ENCODE measurements at regions not wholly inside any gene's neighbourhood (a gene's known extent, or its start where the extent isn't known, plus 50 kb on each side); places are given as distances from the start of the nearest gene placed in this dataset.

GRCh38 chr13:59493436-59493965 lies 670.2 kb downstream of the DIAPH3 start (continued):
- no peak for TF ChIP-seq ZBTB26 (tag by site-specific recombination; optimal IDR thresholded peaks at IDR 0.05)
- TF ChIP-seq AEBP2 (tag by site-specific recombination; IDR thresholded peaks at IDR 0.05; ENCODE audit: borderline replicate concordance), result no peak
- no peak for TF ChIP-seq ZNF221 (tag by site-specific recombination; IDR thresholded peaks at IDR 0.05; ENCODE audit: borderline replicate concordance)
- TF ChIP-seq ZNF704 (tag by site-specific recombination; IDR thresholded peaks at IDR 0.05), result no peak

- no peaks in the 10 kb centered on the region for H3K36me3 ChIP-seq (ENCODE audit: control insufficient read depth in 2 of 2, insufficient read depth in 1 of 2, low read length in 2 of 2)
These were observed 669.6 kb downstream of the DIAPH3 start for GRCh38 chr13:59494151-59494550.

GRCh38 chr13:59494560-59494970 lies 669.2 kb downstream of the DIAPH3 start:
- no peaks in the 10 kb centered on the region for H3K36me3 ChIP-seq (ENCODE audit: control insufficient read depth in 2 of 2, insufficient read depth in 1 of 2, low read length in 2 of 2)
- ChIA-PET CTCF (interaction anchor here (1.4 kb wide), 1 partner anchor 13 kb away, joined by 7 read pairs; no protein-coding TSS in a partner anchor), POLR2A (no interaction called here)
- no peak overlapping the region for H3K27ac ChIP-seq (ENCODE audit: extremely low read depth, low read depth, low read length)
- no peaks in the 10 kb centered on the region for H3K9me3 ChIP-seq (ENCODE audit: control insufficient read depth, insufficient read depth, low read depth, low read length)
- no peak overlapping the region for H3K4me3 ChIP-seq (ENCODE audit: low read depth, low read length)
- H3K4me1 ChIP-seq (ENCODE audit: control insufficient read depth, insufficient read depth, low read length), result no peaks in the 10 kb centered on the region
- TF ChIP-seq ZBTB20 (tag by site-specific recombination; IDR thresholded peaks at IDR 0.05), result no peak
- TF ChIP-seq ZNF791 (tag by site-specific recombination; IDR thresholded peaks at IDR 0.05), result no peak
- no peak for TF ChIP-seq ZNF324 (tag by site-specific recombination; IDR thresholded peaks at IDR 0.05)
- no peak for TF ChIP-seq ZNF274 (IDR thresholded peaks at IDR 0.05; ENCODE audit: low read length)
- no peak for TF ChIP-seq ZNF274 (tag by site-specific recombination; IDR thresholded peaks at IDR 0.05; ENCODE audit: borderline replicate concordance)
- no peak for TF ChIP-seq ZNF488 (tag by site-specific recombination; IDR thresholded peaks at IDR 0.05)
- TF ChIP-seq ZNF391 (tag by site-specific recombination; IDR thresholded peaks at IDR 0.05; ENCODE audit: borderline replicate concordance, low read depth), result no peak
- TF ChIP-seq ZBTB11 (tag by site-specific recombination; conservative IDR thresholded peaks at IDR 0.05; ENCODE audit: low read depth), result no peak
- TF ChIP-seq ZNF777 (tag by site-specific recombination; IDR thresholded peaks at IDR 0.05; ENCODE audit: borderline replicate concordance), result no peak
- no peak for TF ChIP-seq ZNF514 (tag by site-specific recombination; IDR thresholded peaks at IDR 0.05)
- TF ChIP-seq GLIS1 (tag by site-specific recombination; IDR thresholded peaks at IDR 0.05), result no peak
- TF ChIP-seq EGR2 (tag by site-specific recombination; IDR thresholded peaks at IDR 0.05; ENCODE audit: low read depth), result no peak

More at GRCh38 chr13:59494151-59494550, 669.6 kb downstream of the DIAPH3 start:
- no peaks in the 10 kb centered on the region for H3K9me3 ChIP-seq (ENCODE audit: control insufficient read depth, insufficient read depth, low read depth, low read length)
- ChIA-PET CTCF (interaction anchor here (1.4 kb wide), 1 partner anchor 13 kb away, joined by 7 read pairs; no protein-coding TSS in a partner anchor), POLR2A (no interaction called here)
- no peaks in the 10 kb centered on the region for H3K4me1 ChIP-seq (ENCODE audit: control insufficient read depth, insufficient read depth, low read length)
- H3K4me3 ChIP-seq (ENCODE audit: low read depth, low read length), result no peak overlapping the region
- no peak overlapping the region for H3K27ac ChIP-seq (ENCODE audit: extremely low read depth, low read depth, low read length)
- no peak for TF ChIP-seq ZNF704 (tag by site-specific recombination; IDR thresholded peaks at IDR 0.05)
- no peak for TF ChIP-seq ZNF335 (tag by site-specific recombination; conservative IDR thresholded peaks at IDR 0.05)
- TF ChIP-seq ZNF639 (tag by site-specific recombination; IDR thresholded peaks at IDR 0.05), result no peak
- TF ChIP-seq REPIN1 (tag by site-specific recombination; IDR thresholded peaks at IDR 0.05; ENCODE audit: low read depth), result no peak
- TF ChIP-seq ZXDB (tag by site-specific recombination; IDR thresholded peaks at IDR 0.05), result no peak

Measured in HEK293 (cell line).